Fibroblast of skin of right quadriceps (primary cell): ENCODE measurements at regions not wholly inside any gene's neighbourhood (a gene's known extent, or its start where the extent isn't known, plus 50 kb on each side); places are given as distances from the start of the nearest gene placed in this dataset.

Experiments
- DNase-seq: peaks from one replicate; pipeline ENCODE4 v3.0.0-alpha.2; 2013

DNA sequence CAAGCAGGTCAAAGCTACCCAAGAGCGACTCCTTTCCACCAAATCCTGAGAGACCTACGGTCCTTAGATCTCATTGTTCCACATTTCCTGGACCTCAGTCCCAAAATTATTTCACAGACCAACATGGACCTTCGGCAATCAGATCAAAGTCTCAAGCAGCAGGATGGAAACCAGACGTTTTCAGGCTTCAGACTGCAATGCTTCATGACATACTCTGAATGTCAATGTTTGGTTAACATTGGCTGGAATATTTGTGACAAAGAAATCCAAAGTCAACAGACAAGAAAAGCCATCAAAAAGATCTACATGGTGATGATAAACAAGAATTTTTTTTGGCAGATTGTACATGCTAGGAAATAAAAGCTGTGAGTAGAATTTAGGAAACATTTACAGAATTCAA lies 1057.3 kb downstream of the ADGRL2 start:
- DNase-seq = no peak

DNA sequence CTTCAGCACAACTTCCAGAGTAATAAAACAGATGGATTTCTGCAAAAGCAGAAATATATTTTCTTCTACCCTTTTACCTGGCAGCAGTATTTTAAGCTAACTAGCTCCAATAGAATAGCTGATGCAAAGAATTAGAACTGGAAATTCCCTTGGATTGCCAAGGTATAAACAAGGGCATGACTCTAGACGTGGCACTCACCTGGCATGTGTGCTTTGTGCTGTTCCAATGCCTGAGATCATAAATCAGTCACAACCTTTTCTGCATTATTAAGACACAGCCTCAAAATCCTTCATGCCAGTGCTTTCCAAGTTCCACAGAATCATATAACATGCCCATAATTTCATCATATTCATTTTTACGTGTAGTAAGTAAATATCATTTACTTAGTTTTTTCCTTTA lies 1048.7 kb downstream of the ADGRL2 start:
- no peak for DNase-seq

DNA sequence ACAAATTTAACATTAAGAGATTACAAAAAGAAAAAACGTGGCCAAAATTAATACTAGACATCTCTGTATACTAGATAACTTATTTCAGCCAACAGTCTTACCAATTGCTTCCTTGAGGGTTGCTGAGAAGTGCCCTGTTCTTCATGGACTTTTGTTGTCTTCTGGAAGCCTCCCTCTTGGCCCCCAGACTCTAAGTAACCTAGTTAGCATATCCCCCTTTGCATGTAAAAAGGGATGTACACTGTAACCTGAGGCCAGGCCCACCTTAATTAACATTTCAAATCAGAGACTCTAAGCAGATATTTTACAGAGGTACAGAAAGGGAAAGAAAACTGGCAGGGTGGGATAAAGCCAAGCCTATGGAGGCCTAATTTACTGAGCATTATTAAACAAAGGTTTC lies 1047.3 kb downstream of the ADGRL2 start:
- no peak for DNase-seq

DNA sequence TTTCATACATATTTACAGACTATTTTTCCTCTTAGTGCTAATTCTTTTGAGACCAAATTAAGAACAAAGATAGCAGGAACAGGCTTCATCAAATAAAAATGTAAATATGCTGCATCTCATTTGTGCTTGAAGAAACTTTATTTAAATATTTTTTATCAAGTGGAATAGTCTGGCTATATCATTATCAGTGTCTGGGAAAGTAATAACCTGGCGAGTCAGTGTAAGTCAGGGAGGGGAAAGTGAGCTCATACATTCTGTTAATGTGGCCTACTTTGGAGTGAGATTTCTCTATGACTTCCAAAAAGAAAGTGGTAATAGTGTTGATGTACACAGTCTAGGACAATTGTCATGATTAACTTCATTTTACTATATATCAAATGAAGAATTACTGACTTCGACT lies 1045.1 kb downstream of the ADGRL2 start:
- DNase-seq = no peak

DNA sequence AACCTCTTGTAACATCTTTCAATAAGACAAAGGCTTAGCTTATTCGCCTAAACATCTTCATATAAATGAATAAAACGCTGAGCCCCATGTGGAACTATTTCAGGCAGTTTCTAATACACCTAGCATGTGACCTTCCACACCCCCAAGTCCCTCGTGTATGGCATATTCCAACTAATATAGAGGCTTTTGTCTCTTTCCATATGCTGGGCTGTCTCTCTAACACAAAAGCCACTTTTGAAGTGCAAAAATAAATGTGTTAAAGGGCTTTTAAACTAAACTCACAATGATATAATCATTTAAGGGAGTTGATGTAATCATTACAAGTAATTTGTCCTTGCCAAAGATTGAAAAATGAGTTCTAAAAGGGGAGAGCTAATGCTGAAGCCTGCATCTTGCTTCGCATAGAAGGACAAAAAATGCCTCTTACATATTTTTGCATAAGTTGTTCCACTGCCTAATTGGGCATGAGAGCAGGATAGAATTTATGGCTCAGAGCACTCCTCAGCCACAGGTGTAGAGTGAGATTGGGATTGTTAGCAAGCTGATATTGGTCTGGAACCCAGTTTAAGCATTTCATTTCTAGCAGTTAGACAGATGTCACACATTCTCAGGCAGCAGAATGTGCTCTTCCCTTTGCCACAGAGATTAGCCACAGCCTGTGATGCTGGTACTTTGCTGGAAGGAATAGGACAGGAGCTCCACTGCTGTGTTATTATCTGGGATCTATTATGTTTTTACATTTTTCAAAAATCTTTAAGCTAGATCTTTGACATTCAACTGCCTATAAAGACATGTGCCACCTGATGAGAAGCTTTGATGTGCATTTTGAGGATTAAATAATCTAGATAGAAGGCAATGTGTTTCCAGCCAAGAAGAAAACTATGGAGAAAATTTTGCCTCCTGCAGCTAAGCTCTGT lies 1044.4 kb downstream of the ADGRL2 start:
- DNase-seq = no peak

DNA sequence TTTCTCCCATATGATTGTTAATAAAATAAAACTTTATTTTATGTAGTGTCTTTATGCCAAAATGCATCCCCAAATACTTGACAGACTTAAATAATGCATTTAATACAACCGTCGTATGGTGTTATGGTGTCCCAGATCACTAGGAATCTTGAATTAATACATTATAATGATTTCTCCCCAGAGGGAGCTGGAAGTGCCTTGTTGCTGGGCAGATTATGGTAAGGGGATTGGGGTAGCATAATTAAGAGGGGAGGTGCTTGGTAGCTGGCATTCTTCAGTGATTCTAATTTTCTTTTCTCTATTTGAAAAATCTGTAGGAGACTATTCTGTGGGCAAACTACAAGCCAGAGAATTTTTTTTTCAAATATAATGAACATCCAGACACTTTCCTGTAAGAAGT lies 1043.7 kb downstream of the ADGRL2 start:
- no peak for DNase-seq

DNA sequence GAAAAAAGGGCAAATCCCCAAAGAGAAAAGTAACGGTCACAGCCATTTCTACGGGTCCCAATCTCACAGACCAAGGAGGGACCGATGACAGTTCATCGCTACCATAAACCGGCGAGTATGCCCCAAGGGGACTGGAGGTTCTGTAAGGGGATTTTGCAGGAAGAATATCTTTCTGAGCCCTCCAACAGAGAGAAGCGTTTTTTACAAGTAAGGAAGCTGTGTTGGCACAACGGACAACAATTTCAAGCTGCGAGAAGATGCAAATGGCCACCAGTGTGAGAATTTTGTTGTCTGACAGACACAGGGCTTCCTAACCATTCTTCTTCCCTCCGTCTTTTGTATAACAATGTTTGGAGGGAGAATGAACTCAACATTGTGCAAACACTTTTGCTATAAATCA lies 1043.1 kb downstream of the ADGRL2 start:
- DNase-seq = no peak

DNA sequence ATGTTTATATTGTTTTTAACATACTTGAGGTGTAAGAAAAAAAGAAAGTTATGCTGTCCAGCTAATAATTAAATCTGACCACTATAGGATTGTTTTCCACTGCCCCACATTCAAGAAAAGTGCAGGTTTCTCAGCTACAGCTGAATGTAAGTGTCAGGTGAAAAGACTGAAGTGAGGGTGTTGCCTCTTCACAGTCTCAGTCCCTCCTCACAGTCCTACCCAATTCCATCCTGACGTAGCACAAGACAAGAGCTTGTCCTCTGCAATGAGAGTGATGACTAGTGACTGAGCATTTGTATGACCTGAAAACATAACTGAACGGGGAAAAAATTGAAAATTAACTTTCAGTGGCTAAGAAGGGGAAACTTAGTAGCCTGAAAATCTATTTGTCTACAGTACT lies 1039.5 kb downstream of the ADGRL2 start:
- DNase-seq = no peak

DNA sequence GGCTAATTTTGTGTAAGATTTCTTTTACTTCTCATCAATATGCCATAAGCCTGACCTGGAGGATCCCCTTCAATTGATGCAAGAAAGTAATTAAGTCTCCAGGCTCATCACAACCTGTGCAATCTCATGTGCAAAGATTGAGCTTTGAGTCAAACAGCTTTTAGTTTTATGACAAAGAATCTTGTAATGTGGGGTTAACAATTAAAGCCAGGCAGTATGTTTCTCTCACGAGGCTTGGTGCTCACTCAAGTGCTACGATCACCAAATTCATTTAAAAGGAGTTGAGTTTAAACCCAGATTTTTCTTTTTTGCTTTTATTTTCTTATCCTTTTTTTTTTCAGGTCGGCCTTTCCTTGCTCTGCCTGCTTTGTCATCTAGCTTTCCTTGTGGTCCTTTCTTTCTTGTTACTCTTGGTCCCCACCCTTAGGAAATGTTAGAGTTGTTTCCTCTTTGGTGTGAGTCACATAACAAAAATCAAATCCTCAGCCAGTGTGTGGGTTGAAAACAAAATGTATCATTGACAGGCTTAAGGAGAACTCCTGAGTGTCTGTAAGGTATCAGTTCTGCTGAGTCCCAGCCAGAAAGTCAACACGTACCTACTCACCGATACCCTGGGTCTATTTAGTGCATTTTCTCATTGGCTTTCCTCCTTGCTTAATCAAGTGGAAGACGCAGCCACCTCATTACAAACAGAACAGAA lies 1037.2 kb downstream of the ADGRL2 start:
- DNase-seq = peak; percentile 63

DNA sequence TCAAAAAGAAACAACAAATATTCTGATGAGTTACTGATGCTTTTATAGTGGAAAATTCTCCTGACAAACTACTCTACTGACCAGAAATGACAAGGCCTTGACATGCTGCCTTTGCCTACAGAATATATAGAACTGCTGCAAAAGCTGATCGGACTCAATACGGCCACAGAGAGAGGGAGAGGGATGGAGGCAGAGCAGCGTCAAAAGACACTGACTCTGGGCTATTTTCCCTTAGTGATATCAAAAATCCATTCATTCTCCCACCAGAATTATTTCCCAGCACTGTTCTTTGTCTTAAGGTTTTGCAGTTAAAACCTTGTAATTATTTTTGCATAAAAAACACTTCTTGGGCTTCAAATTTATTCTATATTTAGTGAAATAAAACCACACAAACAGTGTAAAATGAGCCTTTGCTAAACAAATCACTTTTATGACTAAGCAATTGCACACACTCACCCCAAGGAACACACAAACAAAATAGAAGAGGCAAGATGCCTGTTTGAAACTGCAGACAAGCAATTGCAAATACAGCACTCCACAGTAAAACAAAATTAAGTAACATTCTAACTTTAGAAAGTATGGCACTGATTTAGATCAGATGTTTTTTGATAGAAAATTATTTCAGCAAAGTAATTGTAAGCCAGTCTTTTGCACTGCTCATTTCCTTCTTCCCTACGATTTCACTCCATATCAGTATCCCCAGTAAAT lies 1036.4 kb downstream of the ADGRL2 start:
- peak; percentile 13 for DNase-seq

DNA sequence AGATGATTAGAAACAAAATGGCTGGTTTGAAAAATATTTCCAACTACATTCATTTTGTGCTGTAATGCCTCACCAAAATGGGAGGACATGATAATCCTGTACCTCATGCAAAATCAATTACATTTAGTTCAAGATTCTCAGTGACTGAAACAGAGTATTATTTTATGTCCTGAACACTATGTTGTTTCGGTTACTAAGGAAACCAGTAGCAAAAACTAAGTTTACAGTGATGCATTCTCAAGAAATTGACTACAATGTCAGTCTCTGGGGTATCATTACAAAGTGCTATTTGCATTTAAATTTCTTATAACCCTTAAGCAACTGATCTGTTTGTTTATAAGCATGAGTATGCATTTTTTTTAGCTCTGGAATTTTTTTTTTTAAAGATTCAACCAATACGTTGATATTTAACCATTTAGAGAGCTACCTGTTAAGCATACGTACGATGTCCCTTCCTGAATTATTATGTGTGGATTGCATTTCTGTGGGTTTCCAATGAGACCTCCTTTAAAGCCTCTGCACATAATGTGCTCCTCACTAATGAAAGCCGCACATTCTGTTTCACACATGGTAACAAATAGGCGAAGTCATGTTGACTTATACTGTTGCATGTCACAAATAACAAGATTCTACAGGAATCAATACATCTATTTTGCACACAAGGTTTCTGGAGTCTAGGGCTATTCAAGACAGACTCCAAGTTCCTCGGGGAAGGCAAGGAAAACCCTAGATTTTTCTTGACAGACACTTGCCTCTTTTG lies 1035.7 kb downstream of the ADGRL2 start:
- DNase-seq = peak; percentile 44

DNA sequence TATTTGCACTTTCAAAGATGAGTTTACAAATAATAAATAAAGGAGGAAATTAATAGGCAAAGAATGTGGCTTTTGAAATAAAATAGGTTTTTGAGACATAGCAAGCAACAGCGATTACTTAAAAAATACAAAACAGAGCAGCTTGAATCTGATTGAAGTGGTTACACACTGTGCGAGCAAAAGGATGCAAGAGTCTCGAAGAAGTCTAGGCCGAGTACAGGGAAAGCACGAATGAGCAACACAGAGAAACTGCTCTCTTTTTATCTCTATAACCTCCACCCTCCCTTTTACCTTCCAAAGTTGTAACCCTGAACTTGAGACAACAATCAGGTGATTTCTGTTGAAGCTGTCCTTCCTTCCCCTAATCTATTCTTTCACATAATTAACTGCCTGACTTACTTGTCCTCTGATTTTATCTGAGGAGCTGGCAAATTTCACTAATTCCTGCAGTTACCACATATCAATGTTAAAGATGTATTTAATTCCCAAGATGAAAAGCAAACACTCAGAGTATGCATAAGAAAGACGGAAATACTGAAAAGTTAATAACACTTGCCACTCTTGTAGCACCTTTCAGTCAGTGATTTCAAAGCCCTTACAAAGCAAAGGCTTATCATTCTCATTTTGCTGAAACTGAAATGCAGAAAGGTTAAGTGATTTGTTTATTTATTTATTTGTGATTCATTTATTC lies 1030.1 kb downstream of the ADGRL2 start:
- no peak for DNase-seq

DNA sequence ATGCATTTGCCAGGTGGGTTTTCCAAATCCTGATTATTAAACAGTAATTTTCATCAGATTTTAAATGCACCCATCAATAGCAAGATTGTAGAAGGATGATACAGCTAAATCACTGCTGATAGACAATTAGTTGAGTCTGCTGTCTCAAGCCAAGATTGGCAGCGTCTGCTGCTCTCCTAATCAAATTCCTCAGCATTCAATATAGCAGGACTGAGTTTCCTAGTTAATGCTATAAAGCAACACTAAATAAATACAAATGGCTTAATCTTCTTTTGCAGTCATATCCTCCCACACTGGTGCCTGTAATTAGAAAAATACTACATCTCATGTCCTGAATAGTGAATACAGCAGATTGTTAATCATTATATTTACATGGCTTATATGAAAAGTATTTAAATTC lies 1028.8 kb downstream of the ADGRL2 start:
- DNase-seq = no peak

DNA sequence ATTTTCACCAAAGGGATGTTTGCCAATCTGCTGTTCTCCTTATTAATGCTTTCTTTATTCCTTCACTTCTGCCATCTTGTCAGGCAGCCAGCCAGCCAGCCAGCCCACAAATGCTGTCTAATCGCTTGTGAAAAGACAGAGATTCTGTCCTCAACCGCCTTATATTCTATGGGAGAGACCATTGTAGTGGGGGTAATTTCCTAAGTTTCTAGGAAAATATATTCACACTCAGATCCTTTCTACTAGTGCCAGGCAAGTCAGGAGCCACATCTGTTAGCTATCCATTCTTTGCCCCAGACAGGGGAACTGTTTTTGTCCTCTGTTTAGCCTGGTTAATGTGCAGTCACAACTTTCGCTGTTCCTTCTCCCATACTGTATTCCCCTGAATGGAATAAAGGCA lies 1023.1 kb downstream of the ADGRL2 start:
- DNase-seq = no peak

DNA sequence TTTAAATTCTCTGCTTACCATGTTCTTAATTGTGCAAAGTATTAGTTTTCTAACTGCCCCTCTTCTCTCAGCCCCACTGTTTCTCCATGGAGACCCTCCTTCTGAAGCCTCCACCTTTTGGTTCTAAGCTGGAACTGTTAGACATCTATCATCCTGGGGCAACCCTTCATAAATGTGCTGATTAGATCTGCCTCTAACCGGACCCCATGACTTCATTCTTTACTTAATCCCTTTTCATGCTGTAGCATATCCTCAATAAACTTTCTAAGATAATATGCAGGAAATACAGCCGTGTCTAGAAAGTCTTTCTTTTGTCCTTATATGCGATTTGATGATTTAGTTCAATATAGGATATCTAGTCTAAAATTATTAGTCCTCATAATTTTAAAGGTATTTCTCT lies 1020.1 kb downstream of the ADGRL2 start:
- DNase-seq = no peak

DNA sequence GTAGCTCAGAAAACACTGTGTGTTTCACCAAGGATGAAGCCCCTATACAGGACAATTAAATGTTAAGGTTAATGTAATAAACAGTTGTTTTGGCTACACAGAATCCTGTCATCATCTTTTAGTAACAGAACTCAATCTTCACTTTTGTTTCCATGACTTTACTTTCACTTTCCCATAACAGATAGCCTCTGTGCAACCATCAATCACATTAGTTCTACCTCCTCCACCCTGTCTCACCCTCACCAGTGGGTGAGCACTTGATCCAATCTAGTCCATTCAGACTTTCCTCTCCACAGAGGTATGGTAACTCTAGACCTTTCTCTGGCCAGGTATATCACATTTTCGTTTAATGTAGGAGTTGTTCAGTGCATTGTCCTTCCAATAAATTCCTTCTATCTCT lies 1018.5 kb downstream of the ADGRL2 start:
- DNase-seq = no peak

DNA sequence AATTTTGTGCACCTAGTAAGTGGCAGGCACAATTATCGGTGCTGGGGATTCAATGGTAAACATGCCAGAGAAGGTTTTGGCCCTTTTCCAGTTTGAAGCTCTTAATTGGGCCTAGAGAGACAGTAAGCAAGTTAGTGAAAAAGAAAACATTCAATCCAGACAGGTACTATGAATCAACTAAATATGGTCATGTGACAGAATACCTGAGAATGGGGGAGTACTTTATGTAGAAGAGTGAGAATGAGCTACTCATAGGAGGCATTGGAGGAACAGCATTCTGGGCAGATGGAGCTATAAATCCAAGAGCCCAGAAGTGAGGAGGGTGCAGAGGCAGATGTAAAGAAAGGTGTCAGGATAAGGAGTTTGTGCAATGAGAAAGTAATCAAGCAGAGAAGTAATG lies 1017.9 kb downstream of the ADGRL2 start:
- DNase-seq = no peak

DNA sequence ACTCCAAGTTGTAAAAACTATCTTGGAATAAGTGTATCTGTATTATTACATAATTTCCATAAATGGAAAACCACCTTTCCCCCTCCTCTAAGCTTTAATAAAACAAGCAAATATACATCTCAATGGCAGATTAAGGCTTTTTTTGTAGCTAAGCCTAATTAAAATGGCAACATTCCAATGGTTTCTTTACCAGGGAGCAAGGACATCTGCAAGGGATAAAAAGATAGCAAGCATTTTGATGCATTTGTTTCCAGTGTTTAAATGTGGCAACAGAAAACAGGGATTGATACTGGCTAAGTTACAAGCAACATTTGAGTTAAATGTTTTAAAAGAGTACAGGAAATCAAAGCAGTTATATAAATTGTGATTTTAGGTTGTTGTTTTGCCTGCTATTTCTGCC lies 1012.7 kb downstream of the ADGRL2 start:
- no peak for DNase-seq

DNA sequence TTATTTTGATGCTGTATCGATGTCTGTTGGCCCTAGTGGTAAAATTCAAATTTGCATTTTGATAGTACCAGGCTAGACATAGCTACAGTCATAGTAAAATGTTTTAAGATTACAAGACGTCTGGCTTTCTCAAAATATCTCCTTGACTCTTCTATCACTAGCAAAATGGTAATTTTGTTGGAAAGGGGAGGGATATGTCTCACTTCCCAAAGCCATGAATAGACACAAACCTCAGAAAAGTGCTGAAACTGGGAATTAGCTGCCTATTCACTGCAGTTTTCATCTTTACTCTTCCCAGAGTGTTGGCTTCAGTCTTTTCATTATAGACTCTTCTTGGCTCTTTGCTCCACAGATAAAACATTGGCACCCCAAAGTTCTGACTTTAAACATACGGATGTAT lies 1009.9 kb downstream of the ADGRL2 start:
- DNase-seq = no peak

DNA sequence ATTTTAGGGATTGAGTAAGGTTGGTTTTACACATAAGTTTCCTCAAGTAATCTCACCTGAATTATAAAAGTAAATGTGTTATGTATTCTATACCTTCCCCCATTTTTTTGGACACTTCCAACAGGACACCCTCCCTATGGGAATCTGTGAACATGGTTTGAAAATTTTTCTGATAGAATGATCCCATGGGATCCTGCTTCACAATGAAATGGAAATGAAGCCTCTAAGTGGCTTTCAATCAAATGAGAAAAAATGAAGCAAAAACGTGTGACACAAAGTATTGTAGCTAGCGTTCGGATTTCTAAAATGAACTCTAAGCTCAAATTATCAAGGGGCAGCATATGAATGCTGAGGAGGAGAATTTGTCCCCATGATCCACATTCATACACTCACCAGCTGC lies 1006.8 kb downstream of the ADGRL2 start:
- DNase-seq = no peak

DNA sequence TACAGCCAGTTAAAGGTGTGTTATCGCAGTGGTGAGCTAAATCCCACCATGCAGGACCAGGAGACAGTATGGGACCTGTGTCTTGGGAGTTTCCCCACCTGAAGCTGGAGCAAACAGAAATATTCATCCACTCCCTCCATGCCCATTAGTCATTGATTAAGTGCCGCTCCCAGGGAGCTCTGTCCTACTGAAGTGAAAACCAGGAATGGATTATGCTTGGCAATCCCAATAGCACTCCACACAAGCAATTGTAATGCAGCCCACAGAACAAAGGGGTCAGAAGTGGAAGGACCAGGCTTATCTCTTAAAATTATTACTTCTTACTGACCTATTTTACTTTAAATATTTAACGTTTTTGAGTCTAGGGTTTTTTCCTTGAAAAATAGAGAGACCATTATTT lies 1005.4 kb downstream of the ADGRL2 start:
- no peak for DNase-seq

DNA sequence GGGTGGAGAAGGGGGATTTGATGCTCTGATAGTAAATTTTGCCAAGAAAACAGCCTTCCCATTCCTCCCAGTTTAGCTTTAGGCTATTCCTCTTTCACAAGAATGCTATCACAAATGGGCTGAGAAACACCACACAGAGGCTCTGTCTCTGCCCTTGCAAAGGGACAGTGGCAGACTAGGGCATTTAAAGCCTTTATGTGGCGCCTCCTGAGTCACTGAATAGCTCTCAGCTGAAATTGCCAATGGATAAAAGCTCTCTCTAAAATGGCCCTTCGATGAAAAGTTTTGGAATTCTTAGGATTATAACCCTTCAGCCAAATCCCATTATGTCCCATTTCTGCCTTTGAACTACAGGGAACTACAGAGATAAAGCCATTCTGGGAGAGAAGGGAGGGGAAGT lies 1000.4 kb downstream of the ADGRL2 start:
- DNase-seq = no peak
